GM18909 (cell line): ENCODE measurements at regions not wholly inside any gene's neighbourhood (a gene's known extent, or its start where the extent isn't known, plus 50 kb on each side); places are given as distances from the start of the nearest gene placed in this dataset.
"Not testable (repeated sequence)": the region's sequence is repeated elsewhere in the genome, so short reads cannot be mapped to it uniquely, and the experiment has no call there.

Experiments
- ATAC-seq: cut with Tn5 transposase; IDR thresholded peaks from one replicate; pipeline ENCODE4 v1.9.1; 2021; ENCODE audit warnings: mild to moderate bottlenecking; ENCODE audit not compliant: unreplicated experiment, poor library complexity

DNA sequence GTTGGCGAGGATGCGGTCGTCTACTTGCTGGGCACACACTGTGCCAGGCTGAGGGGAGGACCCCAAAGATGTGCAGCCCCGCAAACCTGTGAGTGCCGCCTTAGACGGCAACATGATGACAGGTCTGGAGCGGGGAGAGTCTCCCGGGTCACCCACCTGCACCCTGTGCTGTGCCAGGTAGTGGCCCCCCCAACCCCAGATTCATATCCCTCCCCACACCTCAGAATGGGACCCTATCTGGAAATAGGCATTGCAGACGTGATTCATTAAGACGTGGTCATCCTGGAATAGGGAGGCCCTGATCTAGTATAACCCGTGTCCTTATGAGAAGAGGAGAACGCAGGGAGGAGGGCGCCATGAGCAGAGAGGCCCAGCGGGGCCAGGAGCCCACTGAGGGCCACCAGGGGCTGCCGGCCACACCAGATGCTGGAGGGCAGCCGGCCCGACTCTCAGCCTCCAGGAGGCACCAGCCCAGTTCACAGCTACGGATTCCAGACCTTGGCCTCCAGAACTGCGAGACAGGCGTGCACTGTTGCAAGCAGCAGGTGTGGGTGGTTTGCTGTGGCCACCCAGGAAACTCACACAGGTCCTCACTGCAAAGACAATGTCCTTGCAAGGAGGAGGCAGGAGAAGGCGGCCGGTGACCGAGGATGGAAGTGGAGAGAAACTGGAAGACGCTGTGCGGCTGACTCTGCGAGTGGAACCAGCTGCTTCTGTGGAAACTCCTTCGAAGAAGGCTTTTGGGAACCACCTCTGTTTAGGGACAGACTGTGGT lies 131.9 kb upstream of the LPCAT1 start:
- no peak for ATAC-seq

DNA sequence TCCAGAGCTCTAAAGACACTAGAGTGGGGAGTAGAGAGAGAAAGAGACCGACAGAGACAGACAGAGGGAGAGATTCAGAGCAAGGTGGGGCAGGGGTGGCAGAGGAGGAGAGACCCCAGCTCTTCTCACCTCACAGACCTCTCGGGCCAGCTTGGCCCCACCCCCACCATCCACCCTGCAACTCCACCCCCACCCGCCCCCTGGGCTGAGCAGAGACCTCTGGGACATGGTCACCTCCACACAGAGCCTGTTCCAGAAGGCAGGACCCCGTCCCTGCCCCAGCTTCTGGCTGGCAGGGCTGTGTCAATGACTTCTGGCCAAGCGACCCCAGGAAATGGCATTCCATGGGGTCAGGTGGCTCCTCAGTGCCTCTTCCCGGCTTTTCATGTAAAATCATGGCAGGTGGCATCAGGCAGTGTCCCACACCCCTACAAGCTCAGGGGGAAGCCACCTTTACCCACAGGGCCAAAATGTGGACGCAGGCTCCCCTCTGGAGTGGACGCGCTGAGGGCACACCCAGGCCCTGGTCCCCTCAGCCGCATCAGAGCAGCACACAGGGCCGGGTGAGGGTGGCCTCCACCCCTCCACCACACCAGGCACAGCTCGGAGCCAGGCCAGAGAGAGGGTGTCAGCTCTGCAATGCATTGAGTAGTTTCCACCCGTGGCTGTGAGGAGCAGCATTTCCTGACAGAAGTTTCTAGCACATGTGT lies 131.2 kb upstream of the LPCAT1 start:
- ATAC-seq, result no peak

GRCh38 chr5:1653698-1654651 lies 130.2 kb upstream of the LPCAT1 start:
- peak; percentile 86 for ATAC-seq

GRCh38 chr5:1652873-1653697 lies 129.3 kb upstream of the LPCAT1 start:
- peak; percentile 46 for ATAC-seq

GRCh38 chr5:1651971-1652872 lies 128.5 kb upstream of the LPCAT1 start:
- no peak for ATAC-seq

DNA sequence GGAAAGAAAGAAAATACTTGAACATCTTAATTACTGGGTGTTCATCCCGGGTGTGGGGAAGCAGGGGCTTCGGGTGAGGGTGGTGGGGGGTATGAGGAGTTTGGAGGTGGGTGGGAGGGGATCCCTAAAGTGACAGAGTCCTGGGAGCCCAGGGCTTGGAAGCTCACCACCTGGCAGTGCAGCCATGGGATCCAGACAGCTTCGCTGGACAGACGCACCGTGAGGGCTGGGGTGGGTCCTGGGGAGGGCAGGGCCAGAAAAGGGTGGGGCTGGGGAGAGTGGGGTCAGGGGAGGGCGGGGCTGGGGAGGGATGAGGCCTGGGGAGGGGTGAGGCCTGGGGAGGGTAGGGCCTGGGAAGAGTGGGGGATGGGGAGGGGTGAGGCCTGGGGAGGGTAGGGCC lies 127.5 kb upstream of the LPCAT1 start:
- ATAC-seq, result no peak

DNA sequence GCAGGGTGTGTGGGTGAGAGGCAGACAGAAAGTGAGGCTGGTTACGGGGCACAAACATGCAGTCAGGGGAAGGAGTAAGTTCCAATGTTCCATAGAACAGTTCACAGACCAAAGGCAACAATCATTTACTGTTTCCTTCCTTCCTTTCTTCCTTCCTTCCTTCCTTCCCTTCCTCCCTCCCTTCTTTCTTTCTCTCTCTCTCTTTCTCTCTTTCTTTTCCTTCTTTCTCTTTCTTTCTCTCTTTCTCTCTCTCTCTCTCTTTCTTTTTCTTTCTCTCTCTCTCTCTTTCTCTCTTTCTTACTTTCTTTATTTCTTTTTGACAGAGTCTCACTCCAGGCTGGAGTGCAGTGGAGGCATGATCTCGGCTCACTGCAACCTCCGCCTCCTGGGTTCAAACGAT lies 125.8 kb upstream of the LPCAT1 start:
- ATAC-seq, result no peak

GRCh38 chr5:1648806-1649205 lies 125.0 kb upstream of the LPCAT1 start:
- ATAC-seq, result no peak

DNA sequence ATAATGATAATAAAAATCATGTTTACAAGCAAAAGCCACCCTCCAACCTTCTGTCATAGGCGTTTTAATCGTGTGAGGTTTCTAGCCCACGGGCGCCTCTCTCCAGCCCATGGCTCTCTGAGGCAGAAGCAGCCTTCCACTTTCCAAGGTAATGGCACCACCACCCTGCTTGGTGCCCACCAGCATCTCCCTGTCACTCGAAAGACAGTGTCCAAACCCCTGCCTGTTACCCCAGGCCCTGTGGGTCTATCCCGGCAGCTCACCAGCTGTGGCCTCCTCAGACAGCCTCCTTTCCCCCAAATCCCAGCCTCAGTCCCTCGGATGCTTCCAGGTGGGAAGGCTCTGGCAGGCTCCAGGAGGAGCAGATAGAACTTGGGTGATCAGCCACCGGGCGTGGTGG lies 123.8 kb upstream of the LPCAT1 start:
- ATAC-seq, result no peak

- ATAC-seq, result peak; percentile 73
Observed at GRCh38 chr5:1644810-1645571, 121.2 kb upstream of the LPCAT1 start.

GRCh38 chr5:1644393-1644809 lies 120.6 kb upstream of the LPCAT1 start:
- ATAC-seq, result not testable (repeated sequence)

DNA sequence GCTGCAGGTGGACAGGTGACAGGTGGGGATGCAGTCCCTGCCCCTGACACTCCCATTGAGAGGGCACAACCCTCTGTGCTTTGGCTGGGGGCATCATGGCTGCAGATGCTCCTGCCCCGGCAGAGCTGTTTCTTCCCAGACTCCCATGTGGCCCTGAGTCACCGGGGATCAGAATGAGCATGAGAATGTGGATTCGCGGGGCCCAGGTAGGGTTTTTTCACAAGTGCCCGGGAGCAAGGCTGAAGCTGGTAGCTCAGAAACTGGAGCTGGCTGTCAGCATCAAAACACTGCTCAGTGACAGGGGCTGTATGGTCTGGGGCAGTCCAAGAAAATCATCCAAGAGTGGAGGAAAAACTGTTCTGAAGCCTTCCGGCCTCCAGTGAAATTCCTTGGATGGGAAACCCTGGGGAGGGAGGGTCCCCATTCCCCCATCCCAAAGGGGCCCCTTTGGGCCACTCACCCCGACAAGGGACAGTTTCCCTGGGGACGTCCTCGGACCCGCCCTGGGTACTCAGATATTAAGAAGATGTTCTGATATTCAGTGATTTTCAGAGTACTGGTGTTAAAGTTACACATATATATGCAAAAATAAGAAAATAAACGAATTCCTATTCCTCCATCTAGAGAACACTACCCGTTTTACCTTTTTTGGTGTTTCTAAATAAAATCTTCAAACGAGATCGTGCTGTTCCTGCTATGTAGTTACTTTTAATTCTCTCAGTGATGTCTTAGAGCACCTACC lies 120.1 kb upstream of the LPCAT1 start:
- ATAC-seq, result no peak

GRCh38 chr5:1642621-1643061 lies 118.9 kb upstream of the LPCAT1 start:
- ATAC-seq, result no peak

DNA sequence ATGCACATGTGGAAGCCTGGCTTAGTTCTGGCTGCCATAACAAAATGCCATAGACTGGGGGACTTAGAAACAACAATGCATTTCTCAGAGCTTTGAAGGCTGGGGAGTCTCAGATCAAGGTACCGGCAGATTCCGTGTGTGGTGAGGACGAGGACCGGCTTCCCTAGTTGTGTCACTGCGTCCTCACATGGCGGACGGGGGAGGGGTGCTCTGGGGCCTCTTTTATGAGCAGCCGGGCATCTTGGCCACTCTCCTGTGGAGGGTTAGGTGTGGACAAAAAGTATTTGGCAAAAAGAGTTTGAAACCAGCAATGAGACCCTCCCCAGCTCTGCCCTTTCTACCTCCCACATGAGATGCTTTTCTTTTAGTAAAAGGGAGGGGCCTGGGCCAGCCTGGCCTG lies 118.5 kb upstream of the LPCAT1 start:
- ATAC-seq, result no peak

GRCh38 chr5:1641560-1642166 lies 117.9 kb upstream of the LPCAT1 start:
- peak; percentile 87 for ATAC-seq

DNA sequence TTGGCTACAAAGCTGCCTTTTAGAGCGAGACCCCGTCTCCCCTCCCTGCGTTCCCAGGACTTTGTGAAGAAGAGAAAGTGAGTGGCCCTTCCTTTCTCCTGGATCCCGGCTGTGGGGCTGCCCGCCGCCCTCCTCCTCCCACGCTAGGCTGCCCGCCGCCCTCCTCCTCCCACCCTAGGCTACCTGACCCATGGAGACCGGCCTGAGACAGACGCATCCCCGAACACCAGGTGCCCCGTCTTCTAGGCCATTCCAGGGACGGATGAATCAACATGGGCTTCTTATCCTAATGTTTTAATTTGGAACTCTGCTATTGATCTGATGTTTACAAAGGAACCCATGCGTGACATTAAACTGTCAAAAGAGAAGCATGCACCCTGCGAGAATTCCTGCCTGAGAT lies 117.3 kb upstream of the LPCAT1 start:
- no peak for ATAC-seq

GRCh38 chr5:1640421-1640881 lies 116.7 kb upstream of the LPCAT1 start:
- ATAC-seq, result no peak
